CD1c-positive myeloid dendritic cell (primary cell): ENCODE measurements at regions not wholly inside any gene's neighbourhood (a gene's known extent, or its start where the extent isn't known, plus 50 kb on each side); places are given as distances from the start of the nearest gene placed in this dataset.

Experiments
- DNase-seq: peaks from one replicate; pipeline ENCODE4 v3.0.0-alpha.2; 2016; ENCODE audit errors: extremely low spot score

DNA sequence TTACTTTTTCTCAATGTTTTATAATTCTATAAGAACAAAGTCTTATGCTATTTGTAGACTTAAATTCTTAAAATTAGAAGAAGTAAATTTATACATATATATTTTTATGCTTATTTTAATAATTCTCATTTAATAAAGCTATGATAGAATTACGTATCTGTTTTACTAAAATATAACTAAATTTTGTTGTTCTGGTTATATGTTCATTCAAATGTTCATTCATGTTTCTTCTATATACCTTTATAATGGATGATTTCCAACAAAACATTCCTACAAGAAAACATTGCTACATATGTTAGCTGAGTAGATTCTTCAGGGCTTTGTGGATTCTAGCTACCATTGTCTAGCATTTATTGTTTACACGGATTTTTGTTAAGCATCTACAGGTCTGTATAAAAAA, 634.3 kb upstream of the PCDH20 start:
- DNase-seq, result no peak

DNA sequence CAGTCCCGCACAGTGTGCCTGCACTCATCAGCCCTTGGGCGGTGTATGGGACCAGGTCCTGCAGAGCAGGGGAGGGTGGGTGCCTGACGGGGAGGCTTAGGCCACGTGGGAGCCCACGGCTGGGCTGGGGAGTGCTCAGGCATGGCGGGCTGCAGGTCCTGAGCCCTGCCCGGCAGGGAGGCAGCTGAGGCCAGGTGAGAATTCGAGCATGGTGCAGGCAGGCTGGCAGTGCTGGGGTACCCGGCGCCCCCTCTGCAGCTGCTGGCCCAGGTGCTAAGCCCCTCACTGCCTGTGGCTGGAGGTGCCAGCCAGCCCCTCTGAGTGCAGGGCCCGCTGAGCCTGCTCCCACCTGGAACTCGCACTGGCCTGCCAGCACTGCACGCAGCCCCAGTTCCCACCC, 630.9 kb upstream of the PCDH20 start:
- no peak for DNase-seq

DNA sequence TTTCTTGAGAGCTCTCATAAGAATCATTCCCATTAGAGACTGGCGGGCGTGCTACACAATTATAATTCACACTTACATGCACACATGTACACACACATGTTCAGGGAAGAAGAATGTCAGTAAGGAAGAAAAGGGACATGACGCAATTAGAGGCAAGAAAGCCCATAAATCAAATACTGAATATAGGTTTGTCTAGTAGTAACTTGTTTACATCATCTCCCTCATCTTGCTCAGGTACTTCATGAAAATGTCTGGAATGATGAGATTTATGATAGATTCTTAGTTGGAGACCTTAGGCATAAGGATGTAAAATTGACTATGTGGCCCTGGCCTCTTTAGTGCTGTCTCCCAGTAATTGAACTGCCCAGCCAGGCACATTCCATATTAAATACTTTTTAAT, 628.0 kb upstream of the PCDH20 start:
- no peak for DNase-seq

- DNase-seq, result no peak
Measured at GRCh38 chr13:62040806-62041205, 625.2 kb upstream of the PCDH20 start.

DNA sequence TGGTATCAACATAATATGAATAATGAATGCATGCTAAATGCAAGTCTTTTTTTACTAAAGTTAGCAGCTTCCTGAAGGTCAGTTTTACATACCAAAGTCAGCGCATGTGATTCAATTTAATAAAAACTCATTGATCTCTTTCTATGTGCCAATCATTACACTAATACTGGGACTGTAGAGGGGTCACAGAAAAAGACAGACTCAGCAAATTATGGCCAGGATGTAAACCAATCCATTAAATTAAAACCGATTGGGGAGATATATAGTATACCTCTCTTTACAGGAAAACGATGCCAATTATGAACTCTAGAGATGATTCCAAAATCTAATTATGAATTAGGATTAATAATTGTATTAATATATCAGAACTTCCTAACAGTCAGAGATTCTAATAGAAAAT, 624.4 kb upstream of the PCDH20 start:
- no peak for DNase-seq

DNA sequence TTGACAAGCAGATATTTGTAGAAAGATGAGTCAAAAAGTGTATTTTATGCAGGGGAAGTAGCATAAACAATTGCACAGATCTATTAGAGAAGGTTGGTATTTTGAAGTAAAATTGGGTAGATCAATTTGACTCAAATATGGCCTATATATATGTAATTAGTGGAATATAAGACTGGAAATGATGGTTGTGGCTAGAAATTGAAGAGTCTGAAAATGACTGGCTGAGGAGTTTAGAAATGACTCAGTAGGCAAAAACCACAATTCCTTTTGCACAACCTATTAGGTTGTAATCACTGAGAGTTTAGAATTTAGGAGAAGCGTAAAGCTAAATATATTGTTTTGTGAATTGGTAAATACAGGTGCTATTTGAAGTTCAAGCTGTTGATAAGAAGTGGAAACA, 622.6 kb upstream of the PCDH20 start:
- no peak for DNase-seq

GRCh38 chr13:62035981-62036380, 620.3 kb upstream of the PCDH20 start:
- no peak for DNase-seq

DNA sequence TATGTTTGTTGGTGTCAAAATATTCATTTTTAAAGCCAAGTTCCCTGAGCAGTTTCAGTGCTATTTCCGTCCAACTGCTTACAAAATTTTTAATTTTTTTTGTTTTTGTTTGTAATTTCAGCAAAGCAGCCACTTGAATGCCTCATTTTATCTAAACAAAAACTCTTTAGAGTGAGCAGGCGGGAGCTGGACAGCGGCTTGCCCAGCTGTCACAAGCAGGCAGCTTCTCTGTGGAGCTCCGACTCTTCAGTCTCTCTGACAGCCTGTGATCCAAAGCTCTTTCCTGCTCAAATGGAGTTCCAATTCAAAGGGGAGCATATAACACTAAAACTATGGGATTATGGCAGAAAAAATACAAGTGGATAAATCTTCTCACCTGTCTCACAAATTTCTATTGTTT, 618.3 kb upstream of the PCDH20 start:
- DNase-seq, result no peak

DNA sequence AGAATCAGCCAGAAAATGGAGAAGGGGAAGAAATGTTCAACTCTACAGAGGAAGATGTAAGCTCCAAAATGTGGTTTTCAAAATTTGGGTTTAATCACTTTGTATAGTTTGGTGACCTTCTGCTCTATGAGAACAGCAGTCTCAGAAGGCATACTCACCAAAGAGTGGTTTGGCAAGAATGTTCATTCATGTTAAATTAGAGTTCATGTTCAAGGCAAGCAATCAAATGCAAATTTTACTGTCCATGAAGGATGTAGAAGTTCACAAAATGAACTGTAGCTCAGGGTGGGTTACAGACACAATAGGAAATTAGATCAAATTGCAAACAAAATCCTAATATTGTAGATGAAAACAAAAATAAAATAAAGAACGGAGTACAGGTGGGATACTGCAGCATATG, 606.7 kb upstream of the PCDH20 start:
- no peak for DNase-seq

- no peak for DNase-seq
Measured at GRCh38 chr13:62019858-62020257, 604.2 kb upstream of the PCDH20 start.

GRCh38 chr13:62014299-62014698, 598.6 kb upstream of the PCDH20 start:
- DNase-seq, result no peak

DNA sequence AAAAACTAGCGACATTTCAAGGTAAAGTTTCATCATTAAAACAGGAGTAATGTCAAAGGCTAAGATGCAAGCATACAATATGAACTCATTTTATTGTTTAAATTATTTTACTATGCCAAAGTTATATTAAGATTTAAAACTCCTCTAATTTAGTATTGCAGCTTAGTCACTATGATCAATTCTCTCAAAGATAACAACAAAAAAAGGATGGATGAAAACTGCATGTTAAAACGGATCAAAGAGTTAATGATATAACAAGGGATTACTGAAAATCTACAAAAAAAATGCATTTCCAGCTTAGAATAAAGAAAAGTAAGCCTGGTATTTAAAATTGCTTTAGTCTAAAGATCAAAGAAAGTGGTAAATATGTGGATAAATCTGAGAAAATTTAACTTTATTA, 587.8 kb upstream of the PCDH20 start:
- DNase-seq, result no peak

- no peak for DNase-seq
Measured at GRCh38 chr13:61994174-61994573, 578.5 kb upstream of the PCDH20 start.

DNA sequence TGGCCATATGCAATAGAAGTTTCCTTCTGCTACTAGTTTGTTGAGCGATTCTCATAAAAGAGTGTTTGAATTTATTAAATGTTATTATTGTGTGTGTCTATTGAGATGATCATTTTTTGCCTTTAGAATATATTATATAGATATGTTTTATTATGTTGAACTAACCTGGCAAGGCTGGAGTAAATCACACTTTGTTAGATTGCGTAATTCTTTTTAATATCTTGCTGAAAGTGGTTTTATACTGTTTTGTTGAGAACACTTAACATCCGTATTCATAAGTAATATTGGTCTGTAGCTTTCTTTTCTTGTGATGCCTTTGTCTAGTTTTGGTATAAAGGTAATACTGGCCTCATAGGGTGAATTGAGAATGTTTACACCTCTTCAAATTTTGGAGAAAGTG, 574.3 kb upstream of the PCDH20 start:
- DNase-seq, result no peak

DNA sequence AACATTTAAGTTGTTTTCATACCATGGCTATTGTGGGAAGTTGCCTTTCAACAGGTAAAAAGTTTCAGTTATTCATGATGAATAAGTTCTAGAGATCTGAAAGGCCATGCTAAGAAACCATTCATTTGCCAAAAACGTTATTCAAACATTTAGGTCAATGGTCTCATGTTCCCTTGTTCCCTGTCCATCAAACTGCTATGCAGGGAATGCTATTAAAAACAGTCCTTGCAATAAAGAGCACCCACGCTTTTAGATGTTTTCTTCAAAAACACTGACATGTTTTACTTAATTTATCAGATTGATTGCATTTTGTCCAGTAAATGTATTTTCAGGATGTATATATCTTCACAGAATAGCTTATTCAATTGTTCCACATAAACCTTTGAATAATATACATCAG, 573.2 kb upstream of the PCDH20 start:
- DNase-seq, result no peak

GRCh38 chr13:61975001-61975400, 559.4 kb upstream of the PCDH20 start:
- DNase-seq, result no peak

GRCh38 chr13:61965756-61966155, 550.1 kb upstream of the PCDH20 start:
- DNase-seq, result no peak

DNA sequence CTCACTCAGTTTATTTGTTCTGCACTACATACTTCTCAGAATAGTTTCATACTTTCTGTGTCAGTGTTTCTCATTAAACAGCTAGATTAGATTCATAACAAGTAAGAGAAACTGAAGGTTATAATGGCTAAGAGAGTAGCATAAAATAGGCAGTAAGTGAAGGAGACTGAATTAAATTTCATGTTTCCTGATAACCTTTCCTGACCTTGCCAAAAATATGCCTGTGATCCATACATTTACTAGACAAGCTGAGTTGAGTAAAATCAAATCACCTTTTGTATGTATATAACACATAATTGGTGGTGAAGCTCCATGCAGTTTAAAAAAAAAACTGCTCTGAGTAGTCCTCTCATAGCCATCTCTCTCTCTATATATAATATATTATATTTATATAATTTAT, 545.3 kb upstream of the PCDH20 start:
- DNase-seq, result no peak

DNA sequence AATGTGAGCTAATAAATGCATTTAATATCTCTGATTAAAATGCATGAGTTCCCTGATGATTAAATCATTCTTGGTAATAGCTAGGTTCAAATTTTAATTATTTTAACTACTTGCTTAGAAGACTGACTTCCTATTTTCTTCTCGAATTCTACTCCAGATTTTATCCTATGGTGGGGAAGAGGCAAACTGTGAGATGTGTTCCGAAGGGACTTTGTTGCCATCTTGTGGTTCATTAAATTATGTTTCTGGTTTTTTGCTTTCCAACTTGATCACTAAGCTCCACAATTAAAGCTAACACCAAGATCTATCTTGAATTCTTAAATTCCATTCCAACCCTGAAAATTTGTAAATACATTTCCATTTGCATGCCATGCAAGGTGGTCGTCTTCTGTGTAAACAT, 538.4 kb upstream of the PCDH20 start:
- DNase-seq, result no peak

GRCh38 chr13:61950828-61951227, 535.2 kb upstream of the PCDH20 start:
- no peak for DNase-seq

- no peak for DNase-seq
Measured at GRCh38 chr13:61944329-61944929, 528.8 kb upstream of the PCDH20 start.

DNA sequence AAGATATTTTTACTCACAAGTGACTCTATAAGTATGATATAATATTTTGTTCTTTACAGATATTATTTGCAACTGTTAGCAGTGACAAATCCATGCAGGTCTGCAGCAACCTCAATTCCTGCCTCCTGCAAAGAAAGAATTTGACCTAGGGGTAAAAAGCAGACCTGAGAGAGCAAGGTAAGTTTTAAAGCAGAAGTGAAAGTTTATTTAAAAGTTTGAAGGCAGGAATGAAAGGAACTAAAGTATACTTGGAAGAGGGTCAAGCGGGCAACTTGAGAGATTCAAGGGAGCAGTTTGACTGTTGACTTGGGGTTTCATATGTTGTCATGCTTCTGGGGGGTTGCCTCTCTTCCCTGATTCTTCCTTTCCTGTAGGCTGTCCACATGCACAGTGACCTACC, 520.1 kb upstream of the PCDH20 start:
- DNase-seq, result no peak

- no peak for DNase-seq
Measured at GRCh38 chr13:61927648-61928047, 512.0 kb upstream of the PCDH20 start.

- no peak for DNase-seq
Measured at GRCh38 chr13:61918841-61919240, 503.2 kb upstream of the PCDH20 start.

- no peak for DNase-seq
Measured at GRCh38 chr13:61916483-61916882, 500.8 kb upstream of the PCDH20 start.
